Fibroblast of lung (primary cell): ENCODE measurements at regions not wholly inside any gene's neighbourhood (a gene's known extent, or its start where the extent isn't known, plus 50 kb on each side); places are given as distances from the start of the nearest gene placed in this dataset.
"Not testable (repeated sequence)": the region's sequence is repeated elsewhere in the genome, so short reads cannot be mapped to it uniquely, and the experiment has no call there.

ENCODE experiments used
- DNase-seq, 2 donors: peaks; one replicate each; pipeline versions ENCODE4 v3.0.0 to v3.0.0-alpha.2; 2010; ENCODE audit warnings: low read depth in 2 of 2
- H2AFZ ChIP-seq: 2 replicates; pipeline ENCODE4 v1.5.1; 2012; ENCODE audit warnings: low read length, control low read depth, inconsistent platforms
- H3K27ac ChIP-seq: 2 replicates; pipeline ENCODE4 v1.5.1; 2011; ENCODE audit warnings: low read length, control low read depth; ENCODE audit not compliant: insufficient read depth
- H3K27me3 ChIP-seq: 2 replicates; pipeline ENCODE4 v1.5.1; 2011; ENCODE audit warnings: mild to moderate bottlenecking, low read length; ENCODE audit not compliant: control insufficient read depth, insufficient read depth
- H3K36me3 ChIP-seq: 2 replicates; pipeline ENCODE4 v1.5.1; 2011; ENCODE audit warnings: low read length; ENCODE audit not compliant: control insufficient read depth, insufficient read depth
- H3K4me1 ChIP-seq: 2 replicates; pipeline ENCODE4 v1.5.1; 2011; ENCODE audit warnings: low read length; ENCODE audit not compliant: control insufficient read depth, insufficient read depth; ENCODE audit errors: extremely low read depth
- H3K4me2 ChIP-seq: 2 replicates; pipeline ENCODE4 v1.5.1; 2011; ENCODE audit warnings: low read length, control low read depth; ENCODE audit not compliant: insufficient read depth; ENCODE audit errors: extremely low read depth
- H3K4me3 ChIP-seq, 4 experiments: fragments of 200-600 bp in 1 of 4; sonication (generic) in 1 of 4; replicated peaks in 1 of 4; 2 replicates each; pipeline ENCODE4 v1.5.1; 2011 to 2016; ENCODE audit warnings: low read length in 4 of 4, low read depth in 3 of 4, mild to moderate bottlenecking in 3 of 4, control low read depth in 2 of 4, inconsistent platforms in 1 of 4, mixed read lengths in 1 of 4; ENCODE audit not compliant: insufficient read depth in 1 of 4; ENCODE audit errors: control extremely low read depth in 1 of 4
- H3K79me2 ChIP-seq: 2 replicates; pipeline ENCODE4 v1.5.1; 2012; ENCODE audit warnings: mild to moderate bottlenecking, low read length, inconsistent platforms; ENCODE audit not compliant: control insufficient read depth, insufficient read depth
- H3K9ac ChIP-seq: 2 replicates; pipeline ENCODE4 v1.5.1; 2011; ENCODE audit warnings: mild to moderate bottlenecking, low read length, control low read depth; ENCODE audit not compliant: insufficient read depth
- H3K9me3 ChIP-seq: 2 replicates; pipeline ENCODE4 v1.5.1; 2012; ENCODE audit warnings: low read depth, low read length; ENCODE audit not compliant: control insufficient read depth, insufficient read depth
- H4K20me1 ChIP-seq: 2 replicates; pipeline ENCODE4 v1.5.1; 2011; ENCODE audit warnings: low read length; ENCODE audit not compliant: control insufficient read depth, insufficient read depth; ENCODE audit errors: extremely low read depth
- EZH2 ChIP-seq: IDR thresholded peaks from 2 replicates; pipeline ENCODE4 v1.5.1; 2012; ENCODE audit warnings: low read length, control low read depth, mild to moderate bottlenecking; ENCODE audit errors: missing control alignments
- TF ChIP-seq, protein P1 (sequence below), 2 donors: IDR thresholded peaks in 1 of 2; conservative IDR thresholded peaks in 1 of 2; 1 replicate in 1 of 2; 2 replicates in 1 of 2; pipeline ENCODE4 v1.5.1; 2011 to 2012; ENCODE audit warnings: low read length in 2 of 2, control low read depth in 1 of 2, inconsistent platforms in 1 of 2, low read depth in 1 of 2, mild to moderate bottlenecking in 1 of 2

DNA sequence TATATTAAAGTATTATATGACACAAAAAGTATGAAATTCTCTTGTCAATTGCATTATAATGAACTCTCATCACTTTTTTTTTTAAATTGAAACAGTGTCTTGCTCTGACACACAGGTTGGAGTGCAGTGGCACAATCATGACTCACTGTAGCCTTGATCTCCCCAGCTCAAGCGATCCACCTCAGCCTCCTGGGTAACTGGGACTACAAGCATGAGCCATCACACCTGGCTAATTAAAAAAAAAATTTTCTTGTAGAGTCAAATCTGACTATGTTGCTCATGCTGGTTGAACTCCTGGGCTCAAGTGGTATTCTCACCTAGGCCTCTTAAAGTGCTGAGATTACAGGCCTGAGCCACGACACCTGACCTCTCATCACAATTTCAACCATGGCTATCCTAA lies 259.3 kb downstream of the S1PR1 start:
- no peaks in the 10 kb centered on the region for H3K79me2 ChIP-seq
- no peak overlapping the region for H3K9ac ChIP-seq
- H2AFZ ChIP-seq, result no peak overlapping the region
- H3K9me3 ChIP-seq, result no peaks in the 10 kb centered on the region
- H3K36me3 ChIP-seq, result no peaks in the 10 kb centered on the region
- no peaks in the 10 kb centered on the region for H3K4me1 ChIP-seq
- H3K27me3 ChIP-seq, result no peaks in the 10 kb centered on the region
- no peak for DNase-seq
- TF ChIP-seq, protein P1, sequence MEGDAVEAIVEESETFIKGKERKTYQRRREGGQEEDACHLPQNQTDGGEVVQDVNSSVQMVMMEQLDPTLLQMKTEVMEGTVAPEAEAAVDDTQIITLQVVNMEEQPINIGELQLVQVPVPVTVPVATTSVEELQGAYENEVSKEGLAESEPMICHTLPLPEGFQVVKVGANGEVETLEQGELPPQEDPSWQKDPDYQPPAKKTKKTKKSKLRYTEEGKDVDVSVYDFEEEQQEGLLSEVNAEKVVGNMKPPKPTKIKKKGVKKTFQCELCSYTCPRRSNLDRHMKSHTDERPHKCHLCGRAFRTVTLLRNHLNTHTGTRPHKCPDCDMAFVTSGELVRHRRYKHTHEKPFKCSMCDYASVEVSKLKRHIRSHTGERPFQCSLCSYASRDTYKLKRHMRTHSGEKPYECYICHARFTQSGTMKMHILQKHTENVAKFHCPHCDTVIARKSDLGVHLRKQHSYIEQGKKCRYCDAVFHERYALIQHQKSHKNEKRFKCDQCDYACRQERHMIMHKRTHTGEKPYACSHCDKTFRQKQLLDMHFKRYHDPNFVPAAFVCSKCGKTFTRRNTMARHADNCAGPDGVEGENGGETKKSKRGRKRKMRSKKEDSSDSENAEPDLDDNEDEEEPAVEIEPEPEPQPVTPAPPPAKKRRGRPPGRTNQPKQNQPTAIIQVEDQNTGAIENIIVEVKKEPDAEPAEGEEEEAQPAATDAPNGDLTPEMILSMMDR (conservative IDR thresholded peaks at IDR 0.05 in 1 of 2, IDR thresholded peaks at IDR 0.05 in 1 of 2; ENCODE audit: low read depth in 1 of 2, low read length in 2 of 2), result no peak
- TF ChIP-seq EZH2, result no peak
- H4K20me1 ChIP-seq, result no peaks in the 10 kb centered on the region
- no peak overlapping the region for H3K4me2 ChIP-seq
- no peak overlapping the region for H3K27ac ChIP-seq
- no peak overlapping the region for H3K4me3 ChIP-seq

DNA sequence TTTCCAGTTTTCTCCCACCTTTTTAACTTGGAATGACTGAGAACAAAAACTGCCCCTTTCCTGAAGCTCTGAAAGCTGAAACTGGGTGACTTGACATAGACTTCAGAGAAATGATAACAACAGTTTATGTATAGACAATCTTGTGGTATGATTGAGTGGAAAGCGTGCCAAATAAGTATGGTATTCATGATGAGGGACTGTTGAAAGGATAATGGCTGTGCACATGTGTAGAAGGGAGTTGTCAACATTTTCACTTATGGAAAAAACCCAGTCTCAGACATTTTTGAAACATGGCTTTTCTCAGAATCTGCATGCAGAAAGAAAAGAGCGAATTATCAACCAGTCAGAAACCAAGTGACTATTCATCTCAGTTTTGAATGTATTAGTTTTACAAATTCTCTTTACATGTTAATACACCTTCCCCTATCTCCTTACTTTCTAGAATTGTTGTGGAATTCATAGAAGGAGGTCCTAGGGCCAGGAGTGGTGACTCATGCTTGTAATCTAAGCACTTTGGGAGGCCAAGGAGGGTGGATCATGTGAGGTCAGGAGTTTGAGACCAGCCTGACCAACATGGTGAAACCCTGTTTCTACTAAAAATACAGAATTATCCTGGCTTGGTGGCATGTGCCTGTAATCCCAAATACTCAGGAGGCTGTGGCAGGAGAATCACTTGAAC lies 261.2 kb downstream of the S1PR1 start:
- no peak overlapping the region for H3K9ac ChIP-seq
- no peak overlapping the region for H3K4me3 ChIP-seq
- H3K9me3 ChIP-seq, result no peaks in the 10 kb centered on the region
- H3K4me1 ChIP-seq, result no peaks in the 10 kb centered on the region
- H3K4me2 ChIP-seq, result no peak overlapping the region
- H3K27me3 ChIP-seq, result no peaks in the 10 kb centered on the region
- DNase-seq, result no peak
- no peaks in the 10 kb centered on the region for H4K20me1 ChIP-seq
- TF ChIP-seq, protein P1 (conservative IDR thresholded peaks at IDR 0.05 in 1 of 2, IDR thresholded peaks at IDR 0.05 in 1 of 2; ENCODE audit: low read depth in 1 of 2, low read length in 2 of 2), result no peak
- no peak for TF ChIP-seq EZH2
- H3K79me2 ChIP-seq, result no peaks in the 10 kb centered on the region
- H3K27ac ChIP-seq, result no peak overlapping the region
- no peaks in the 10 kb centered on the region for H3K36me3 ChIP-seq
- no peak overlapping the region for H2AFZ ChIP-seq

GRCh38 chr1:101504106-101504505 lies 267.3 kb downstream of the S1PR1 start:
- H3K4me2 ChIP-seq, H3K9ac ChIP-seq, H3K27ac ChIP-seq, H3K4me3 ChIP-seq, H3K9me3 ChIP-seq, H3K36me3 ChIP-seq, H3K4me1 ChIP-seq, H2AFZ ChIP-seq, H4K20me1 ChIP-seq, DNase-seq, H3K27me3 ChIP-seq, H3K79me2 ChIP-seq: not testable (repeated sequence)

GRCh38 chr1:101505240-101505639 lies 268.4 kb downstream of the S1PR1 start:
- not testable (repeated sequence) for H3K79me2 ChIP-seq, H3K9ac ChIP-seq, H2AFZ ChIP-seq, H3K4me3 ChIP-seq, H3K9me3 ChIP-seq, H3K36me3 ChIP-seq, H3K27ac ChIP-seq, H4K20me1 ChIP-seq, H3K27me3 ChIP-seq, DNase-seq, H3K4me1 ChIP-seq, H3K4me2 ChIP-seq
